WTC11 (cell line): ENCODE measurements at regions not wholly inside any gene's neighbourhood (a gene's known extent, or its start where the extent isn't known, plus 50 kb on each side); places are given as distances from the start of the nearest gene placed in this dataset.

ENCODE experiments used
- ATAC-seq: fragments of 200-7000 bp; cut with Tn5 transposase; 2 replicates; pipeline ENCODE4 v1.10.0; 2021; ENCODE audit warnings: mild to moderate bottlenecking, moderate library complexity
- CTCF ChIA-PET: fragments of 300-600 bp; sonication (Branson Sonifier 250); formaldehyde crosslinking; loops from one replicate; lab custom pipeline; 2021; ENCODE audit warnings: antibody characterized with exemption; lab: Charles Lee
- POLR2A ChIA-PET: fragments of 350-600 bp; sonication (Branson Sonifier 250); formaldehyde crosslinking; loops from one replicate; lab custom pipeline; 2021; ENCODE audit warnings: antibody characterized with exemption; lab: Charles Lee
- DNase-seq: peaks from one replicate; pipeline ENCODE4 v3.0.0; 2021; ENCODE audit warnings: low spot score
- H3K27ac Mint-ChIP-seq: 2 replicates; pipeline ENCODE4 v1.8.0; 2021; ENCODE audit warnings: mixed read lengths
- H3K27me3 Mint-ChIP-seq: 2 replicates; pipeline ENCODE4 v1.8.0; 2021; ENCODE audit warnings: low read depth, mild to moderate bottlenecking, moderate library complexity, mixed read lengths
- H3K36me3 Mint-ChIP-seq: 2 replicates; pipeline ENCODE4 v1.8.0; 2021; ENCODE audit warnings: mixed read lengths
- H3K4me1 Mint-ChIP-seq: 2 replicates; pipeline ENCODE4 v1.8.0; 2022; ENCODE audit warnings: mixed read lengths
- H3K4me3 Mint-ChIP-seq: 2 replicates; pipeline ENCODE4 v1.8.0; 2021; ENCODE audit warnings: mild to moderate bottlenecking, moderate library complexity, mixed read lengths
- H3K9me3 Mint-ChIP-seq: 2 replicates; pipeline ENCODE4 v1.8.0; 2021; ENCODE audit warnings: mixed read lengths
- JUN ChIP-seq: sonication (generic); formaldehyde crosslinking; IDR thresholded peaks from 2 replicates; pipeline ENCODE4 v1.8.0; 2023; ENCODE audit warnings: mild to moderate bottlenecking, missing genetic modification reagents
- PREB ChIP-seq: sonication (generic); formaldehyde crosslinking; IDR thresholded peaks from 2 replicates; pipeline ENCODE4 v1.8.1; 2022; ENCODE audit warnings: mild to moderate bottlenecking, missing genetic modification reagents, moderate library complexity, borderline replicate concordance
- ZMAT4 ChIP-seq: fragments of 250-450 bp; sonication (Bioruptor Pico); IDR thresholded peaks from 2 replicates; pipeline ENCODE4 v1.9.0; 2021; ENCODE audit warnings: mild to moderate bottlenecking
- ZNF232 ChIP-seq: sonication (generic); formaldehyde crosslinking; IDR thresholded peaks from 2 replicates; pipeline ENCODE4 v1.8.0; 2022; ENCODE audit warnings: mild to moderate bottlenecking, missing genetic modification reagents
- ZNF425 ChIP-seq: fragments of 250-450 bp; sonication (Bioruptor Pico); conservative IDR thresholded peaks from 2 replicates; pipeline ENCODE4 v1.9.0; 2021; ENCODE audit warnings: mild to moderate bottlenecking
- ZNF532 ChIP-seq: fragments of 250-450 bp; sonication (Bioruptor Pico); IDR thresholded peaks from 2 replicates; pipeline ENCODE4 v1.9.0; 2021; ENCODE audit warnings: mild to moderate bottlenecking, borderline replicate concordance
- TF ChIP-seq, protein P1 (sequence below): fragments of 250-450 bp; sonication (Bioruptor Pico); IDR thresholded peaks from 2 replicates; pipeline ENCODE4 v1.9.0; 2021; ENCODE audit warnings: mild to moderate bottlenecking
- TF ChIP-seq, protein P2 (sequence below): sonication (generic); formaldehyde crosslinking; IDR thresholded peaks from 2 replicates; pipeline ENCODE4 v1.8.0; 2023; ENCODE audit warnings: missing genetic modification reagents

- TF ChIP-seq ZNF532 (CRISPR knock-in tag) (no peak), PREB (CRISPR knock-in tag) (no peak)
- TF ChIP-seq, all 79 proteins: peak for 0
These were observed 803.5 kb downstream of the PLOD2 start (continued) for GRCh38 chr3:145357453-145357852.

GRCh38 chr3:145359040-145359439 lies 801.9 kb downstream of the PLOD2 start:
- ChIA-PET POLR2A (no interaction called here), CTCF (no interaction called here)
- peaks cover 2% of the 10 kb centered on the region; the same call in 1 of the 2 replicates for H3K27me3 Mint-ChIP-seq
- H3K27ac Mint-ChIP-seq, result no peak overlapping the region
- TF ChIP-seq ZNF232 (CRISPR knock-in tag) (no peak), ZMAT4 (no peak), ZNF425 (CRISPR knock-in tag) (no peak)
- DNase-seq, result no peak
- no peak overlapping the region for H3K4me3 Mint-ChIP-seq
- H3K9me3 Mint-ChIP-seq, result peaks cover 41% of the 10 kb centered on the region
- peaks cover 44% of the 10 kb centered on the region for H3K36me3 Mint-ChIP-seq
- ATAC-seq, result peak; percentile 65
- peaks cover 7% of the 10 kb centered on the region for H3K4me1 Mint-ChIP-seq

DNA sequence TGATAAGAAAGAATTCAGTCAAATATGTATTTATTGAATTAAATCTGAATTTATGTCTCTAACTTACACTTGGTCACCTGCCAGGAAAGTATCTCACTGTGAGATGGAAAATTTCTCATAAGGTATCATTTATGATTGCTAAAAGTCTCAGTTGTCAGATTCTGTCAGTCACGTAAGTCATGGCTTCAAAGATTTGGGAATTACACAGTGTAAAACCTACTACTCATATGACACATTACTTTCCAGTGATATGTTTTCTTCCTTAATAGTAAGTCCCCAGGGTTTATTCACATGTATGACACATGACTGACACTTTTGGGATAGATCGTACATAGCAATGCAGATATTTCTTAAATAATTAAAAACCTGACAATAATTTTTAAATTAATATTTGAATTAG lies 792.2 kb downstream of the PLOD2 start:
- DNase-seq (no peak), ATAC-seq (no peak)
- H3K27ac Mint-ChIP-seq, result no peak overlapping the region
- no peaks in the 10 kb centered on the region for H3K27me3 Mint-ChIP-seq
- ChIA-PET CTCF (no interaction called here), POLR2A (no interaction called here)
- peaks cover 9% of the 10 kb centered on the region for H3K9me3 Mint-ChIP-seq
- H3K4me3 Mint-ChIP-seq, result no peak overlapping the region
- peaks cover 10% of the 10 kb centered on the region for H3K36me3 Mint-ChIP-seq
- no peaks in the 10 kb centered on the region for H3K4me1 Mint-ChIP-seq
- TF ChIP-seq JUN, result no peak
- TF ChIP-seq, protein P1, sequence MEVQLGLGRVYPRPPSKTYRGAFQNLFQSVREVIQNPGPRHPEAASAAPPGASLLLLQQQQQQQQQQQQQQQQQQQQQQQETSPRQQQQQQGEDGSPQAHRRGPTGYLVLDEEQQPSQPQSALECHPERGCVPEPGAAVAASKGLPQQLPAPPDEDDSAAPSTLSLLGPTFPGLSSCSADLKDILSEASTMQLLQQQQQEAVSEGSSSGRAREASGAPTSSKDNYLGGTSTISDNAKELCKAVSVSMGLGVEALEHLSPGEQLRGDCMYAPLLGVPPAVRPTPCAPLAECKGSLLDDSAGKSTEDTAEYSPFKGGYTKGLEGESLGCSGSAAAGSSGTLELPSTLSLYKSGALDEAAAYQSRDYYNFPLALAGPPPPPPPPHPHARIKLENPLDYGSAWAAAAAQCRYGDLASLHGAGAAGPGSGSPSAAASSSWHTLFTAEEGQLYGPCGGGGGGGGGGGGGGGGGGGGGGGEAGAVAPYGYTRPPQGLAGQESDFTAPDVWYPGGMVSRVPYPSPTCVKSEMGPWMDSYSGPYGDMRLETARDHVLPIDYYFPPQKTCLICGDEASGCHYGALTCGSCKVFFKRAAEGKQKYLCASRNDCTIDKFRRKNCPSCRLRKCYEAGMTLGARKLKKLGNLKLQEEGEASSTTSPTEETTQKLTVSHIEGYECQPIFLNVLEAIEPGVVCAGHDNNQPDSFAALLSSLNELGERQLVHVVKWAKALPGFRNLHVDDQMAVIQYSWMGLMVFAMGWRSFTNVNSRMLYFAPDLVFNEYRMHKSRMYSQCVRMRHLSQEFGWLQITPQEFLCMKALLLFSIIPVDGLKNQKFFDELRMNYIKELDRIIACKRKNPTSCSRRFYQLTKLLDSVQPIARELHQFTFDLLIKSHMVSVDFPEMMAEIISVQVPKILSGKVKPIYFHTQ (CRISPR knock-in tag), result no peak
- TF ChIP-seq, protein P2, sequence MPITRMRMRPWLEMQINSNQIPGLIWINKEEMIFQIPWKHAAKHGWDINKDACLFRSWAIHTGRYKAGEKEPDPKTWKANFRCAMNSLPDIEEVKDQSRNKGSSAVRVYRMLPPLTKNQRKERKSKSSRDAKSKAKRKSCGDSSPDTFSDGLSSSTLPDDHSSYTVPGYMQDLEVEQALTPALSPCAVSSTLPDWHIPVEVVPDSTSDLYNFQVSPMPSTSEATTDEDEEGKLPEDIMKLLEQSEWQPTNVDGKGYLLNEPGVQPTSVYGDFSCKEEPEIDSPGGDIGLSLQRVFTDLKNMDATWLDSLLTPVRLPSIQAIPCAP (CRISPR knock-in tag), result no peak
